Natural killer cell treated with Interleukin-12 subunit alpha and Interleukin-12 subunit beta and Interleukin-15 and Interleukin-18, amount 100 ng/mL, for 72 hours (primary cell): ENCODE measurements at regions not wholly inside any gene's neighbourhood (a gene's known extent, or its start where the extent isn't known, plus 50 kb on each side); places are given as distances from the start of the nearest gene placed in this dataset.
"Not testable (repeated sequence)": the region's sequence is repeated elsewhere in the genome, so short reads cannot be mapped to it uniquely, and the experiment has no call there.

Experiments
- ATAC-seq, 2 donors: fragments of 150-1000 bp; cut with Tn5 transposase in 1 of 2; sonication (Bioruptor Pico), chemical (Tn5 transposase) in 1 of 2; 2 replicates each; pipeline ENCODE4 v1.10.0; 2021
- DNase-seq: peaks from one replicate; pipeline ENCODE4 v3.0.0; 2022; ENCODE audit warnings: low spot score
- H3K27ac Mint-ChIP-seq, 2 donors: 1 replicate in 1 of 2; 2 replicates in 1 of 2; pipeline ENCODE4 v1.8.0; 2022; ENCODE audit warnings: mixed read lengths in 2 of 2, mild to moderate bottlenecking in 1 of 2, moderate library complexity in 1 of 2
- H3K27me3 Mint-ChIP-seq, 2 donors: 1 replicate in 1 of 2; 2 replicates in 1 of 2; pipeline ENCODE4 v1.8.0; 2022; ENCODE audit warnings: mixed read lengths in 2 of 2
- H3K36me3 Mint-ChIP-seq: one replicate; pipeline ENCODE4 v1.8.0; 2022; ENCODE audit warnings: mixed read lengths
- H3K4me1 Mint-ChIP-seq, 2 donors: 1 replicate in 1 of 2; 2 replicates in 1 of 2; pipeline ENCODE4 v1.8.0; 2022; ENCODE audit warnings: low read depth in 2 of 2, mixed read lengths in 2 of 2, mild to moderate bottlenecking in 1 of 2
- H3K4me3 Mint-ChIP-seq: one replicate; pipeline ENCODE4 v1.8.0; 2022; ENCODE audit warnings: mixed read lengths
- H3K9me3 Mint-ChIP-seq: 2 replicates; pipeline ENCODE4 v1.8.0; 2022; ENCODE audit warnings: mixed read lengths

DNA sequence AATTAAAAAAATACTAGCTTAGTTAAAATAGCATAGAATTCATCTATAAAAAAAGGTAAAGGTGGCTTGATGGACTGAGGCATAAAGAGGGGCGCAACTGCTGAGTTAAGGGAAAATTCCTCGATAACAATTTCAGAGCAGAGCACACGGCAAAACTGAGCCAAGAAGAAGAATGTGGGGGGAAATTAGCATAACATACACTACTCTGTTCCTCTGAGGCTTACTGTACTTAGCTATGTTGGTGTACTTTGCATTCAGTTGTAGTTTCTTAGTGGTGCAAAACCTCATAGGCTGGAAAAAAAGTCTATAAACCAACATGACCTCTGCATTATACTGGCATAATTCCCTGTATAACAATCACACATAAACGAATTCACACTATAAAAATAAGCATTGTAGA is 357.9 kb upstream of the LRRC3B start:
- Mint-ChIP-seq H3K36me3 (no peaks in the 10 kb centered on the region), H3K9me3 (peaks cover 9% of the 10 kb centered on the region), H3K4me3 (no peak overlapping the region), H3K27me3 (no peaks in the 10 kb centered on the region), H3K27ac (no peak overlapping the region), H3K4me1 (no peaks in the 10 kb centered on the region)
- ATAC-seq, result no peak
- DNase-seq, result no peak

DNA sequence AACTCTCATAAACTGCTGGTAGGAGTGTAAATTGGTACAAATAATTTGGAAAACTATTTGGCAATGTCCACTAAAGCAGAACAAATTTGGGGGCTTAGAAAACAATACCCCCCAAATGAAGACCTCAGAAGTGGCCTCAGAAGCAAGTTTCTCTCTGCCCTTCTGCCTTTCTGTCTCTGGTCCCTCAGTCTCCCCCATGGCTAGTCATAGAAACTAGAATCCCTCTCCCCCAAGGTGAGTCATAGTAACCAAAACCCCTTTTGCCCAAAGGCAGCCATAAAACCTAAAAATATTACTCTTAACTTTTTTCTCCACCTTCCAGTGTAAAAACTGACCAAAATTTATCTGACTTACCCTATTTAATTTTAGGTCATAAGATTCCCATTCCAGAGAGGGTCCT is 350.7 kb upstream of the LRRC3B start:
- Mint-ChIP-seq H3K9me3 (peaks cover 7% of the 10 kb centered on the region), H3K4me1 (no peaks in the 10 kb centered on the region), H3K27ac (no peak overlapping the region), H3K36me3 (no peaks in the 10 kb centered on the region), H3K4me3 (no peak overlapping the region), H3K27me3 (no peaks in the 10 kb centered on the region)
- no peak for ATAC-seq
- DNase-seq, result no peak

DNA sequence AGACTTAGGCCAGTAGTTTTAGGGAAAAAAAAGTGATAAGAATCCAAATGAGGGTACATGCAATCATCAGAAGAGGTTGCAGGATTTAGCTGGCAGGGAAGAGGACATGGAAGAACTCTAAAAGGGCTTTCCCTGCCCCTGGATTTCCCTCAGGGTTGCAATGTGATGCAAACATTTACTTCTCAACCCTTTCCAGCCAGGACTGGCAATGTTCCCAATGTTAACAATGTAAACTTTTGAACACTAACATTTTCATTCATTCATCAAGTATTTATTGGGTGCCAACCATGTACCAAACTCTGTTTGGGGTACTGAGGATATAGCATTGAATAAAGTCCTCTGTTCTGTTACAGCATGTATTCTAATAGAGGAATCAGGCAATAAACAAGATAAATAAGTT is 349.4 kb upstream of the LRRC3B start:
- no peak for DNase-seq
- H3K36me3 Mint-ChIP-seq, result no peaks in the 10 kb centered on the region

DNA sequence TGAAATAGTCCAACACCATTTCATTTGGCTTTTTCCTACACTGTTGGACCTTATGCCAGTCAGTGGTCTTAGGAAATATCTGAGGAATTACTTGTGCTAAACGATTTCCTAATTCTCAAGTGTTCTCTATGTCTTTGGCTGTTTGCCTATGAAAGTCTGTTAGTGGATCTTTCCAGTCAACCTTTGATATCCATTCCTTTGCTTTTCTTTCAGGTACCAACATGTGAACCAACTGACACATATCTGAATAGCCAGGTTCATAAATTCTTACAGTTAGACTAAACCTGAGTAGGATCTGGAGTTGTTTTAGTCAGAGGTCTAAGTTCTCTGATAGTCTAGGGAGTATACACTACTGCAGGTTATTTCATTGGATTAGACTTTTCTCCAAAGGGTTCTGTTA is 343.5 kb upstream of the LRRC3B start:
- no peak for DNase-seq
- H3K9me3 Mint-ChIP-seq, result peaks cover 18% of the 10 kb centered on the region
- H3K27ac Mint-ChIP-seq, result no peak overlapping the region
- no peaks in the 10 kb centered on the region for H3K4me1 Mint-ChIP-seq
- H3K36me3 Mint-ChIP-seq, result peaks cover under 1% of the 10 kb centered on the region
- H3K4me3 Mint-ChIP-seq, result no peak overlapping the region
- no peaks in the 10 kb centered on the region for H3K27me3 Mint-ChIP-seq
- no peak for ATAC-seq

More for the DNA sequence above, 349.4 kb upstream of the LRRC3B start:
- H3K4me1 Mint-ChIP-seq, result no peaks in the 10 kb centered on the region
- no peak overlapping the region for H3K4me3 Mint-ChIP-seq
- peaks cover 7% of the 10 kb centered on the region for H3K9me3 Mint-ChIP-seq
- H3K27ac Mint-ChIP-seq, result no peak overlapping the region
- ATAC-seq, result no peak
- no peaks in the 10 kb centered on the region for H3K27me3 Mint-ChIP-seq

DNA sequence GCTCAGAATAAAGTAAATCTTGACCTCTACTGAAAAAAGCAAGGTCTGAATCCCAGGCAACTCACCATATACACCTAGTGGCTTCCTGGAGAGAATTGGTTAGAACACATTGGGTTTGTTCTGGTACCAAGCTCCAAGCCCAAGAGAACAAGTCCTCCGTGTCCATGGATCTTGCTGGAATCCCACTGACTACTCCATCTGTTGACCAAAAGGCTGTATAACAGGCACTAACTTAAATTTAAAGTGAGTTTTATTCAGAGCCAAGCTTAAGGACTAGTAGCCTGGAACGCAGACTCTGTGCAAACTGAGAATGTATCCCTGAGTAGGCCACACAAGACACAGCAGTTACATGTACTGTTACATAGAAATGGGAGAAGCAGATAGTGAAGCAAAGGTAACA is 342.1 kb upstream of the LRRC3B start:
- no peaks in the 10 kb centered on the region for H3K27me3 Mint-ChIP-seq
- ATAC-seq, result no peak

DNA sequence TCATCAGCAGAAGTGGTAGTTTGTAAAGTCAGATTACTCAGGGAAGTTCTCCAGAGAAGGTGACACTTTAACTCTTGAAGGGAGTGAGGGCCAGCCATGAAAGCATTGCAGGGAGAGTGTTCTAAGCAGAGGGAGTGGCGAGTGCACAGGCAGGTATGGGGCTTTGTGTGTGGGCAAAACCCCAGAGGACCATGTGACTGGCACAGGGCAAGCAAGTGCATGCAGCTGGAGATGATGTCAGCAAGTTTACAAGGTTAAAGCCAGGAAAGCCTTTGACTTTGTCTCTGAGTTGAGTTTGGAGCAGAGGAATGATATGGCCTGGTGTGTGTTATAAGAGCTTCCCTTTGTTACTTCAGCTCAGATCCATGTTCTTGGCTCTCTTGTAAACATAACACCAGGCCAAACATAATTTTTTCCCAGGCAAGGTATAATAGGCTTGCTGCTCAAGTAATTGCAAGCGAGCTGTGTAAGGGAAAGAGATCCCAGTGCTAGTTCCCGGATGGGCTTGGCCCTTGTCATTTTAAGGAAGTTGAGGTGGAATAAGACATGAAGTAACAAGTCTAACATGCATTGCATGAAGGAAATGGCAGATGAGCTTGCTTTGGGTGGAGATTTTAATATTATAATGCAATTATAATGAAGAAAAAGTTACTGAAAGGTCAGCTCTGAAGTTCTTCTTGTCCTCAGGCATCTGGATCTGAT is 341.1 kb upstream of the LRRC3B start:
- DNase-seq (no peak), ATAC-seq (no peak)
- H3K4me1 Mint-ChIP-seq, result no peaks in the 10 kb centered on the region
- H3K4me3 Mint-ChIP-seq, result no peak overlapping the region
- H3K36me3 Mint-ChIP-seq, result peaks cover 8% of the 10 kb centered on the region
- no peaks in the 10 kb centered on the region for H3K27me3 Mint-ChIP-seq
- H3K27ac Mint-ChIP-seq, result no peak overlapping the region
- H3K9me3 Mint-ChIP-seq, result peaks cover 24% of the 10 kb centered on the region

More for the DNA sequence above, 342.1 kb upstream of the LRRC3B start:
- no peak overlapping the region for H3K27ac Mint-ChIP-seq
- H3K4me3 Mint-ChIP-seq, result no peak overlapping the region
- H3K4me1 Mint-ChIP-seq, result no peaks in the 10 kb centered on the region
- no peak for DNase-seq
- H3K36me3 Mint-ChIP-seq, result peaks cover 8% of the 10 kb centered on the region
- peaks cover 24% of the 10 kb centered on the region for H3K9me3 Mint-ChIP-seq

DNA sequence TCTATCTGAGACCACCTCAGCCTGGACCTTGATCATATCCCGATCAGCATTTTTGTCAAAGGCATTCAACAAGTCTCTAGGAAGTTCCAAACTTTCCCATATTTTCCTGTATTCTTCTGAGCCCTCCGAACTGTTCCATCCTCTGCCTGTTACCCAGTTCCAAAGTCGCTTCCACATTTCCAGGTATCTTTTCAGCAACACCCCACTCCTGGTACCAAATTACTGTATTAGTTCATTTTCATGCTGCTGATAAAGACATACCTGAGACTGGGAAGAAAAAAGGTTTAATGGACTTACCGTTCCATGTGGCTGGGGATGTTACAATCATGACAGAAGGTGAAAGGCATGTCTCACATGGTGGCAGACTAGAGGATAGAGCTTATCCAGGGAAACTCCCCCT is 338.1 kb upstream of the LRRC3B start:
- H3K4me3 Mint-ChIP-seq, H3K36me3 Mint-ChIP-seq, DNase-seq, H3K27ac Mint-ChIP-seq, H3K27me3 Mint-ChIP-seq, ATAC-seq, H3K4me1 Mint-ChIP-seq: not testable (repeated sequence)
- peaks cover 29% of the 10 kb centered on the region for H3K9me3 Mint-ChIP-seq

DNA sequence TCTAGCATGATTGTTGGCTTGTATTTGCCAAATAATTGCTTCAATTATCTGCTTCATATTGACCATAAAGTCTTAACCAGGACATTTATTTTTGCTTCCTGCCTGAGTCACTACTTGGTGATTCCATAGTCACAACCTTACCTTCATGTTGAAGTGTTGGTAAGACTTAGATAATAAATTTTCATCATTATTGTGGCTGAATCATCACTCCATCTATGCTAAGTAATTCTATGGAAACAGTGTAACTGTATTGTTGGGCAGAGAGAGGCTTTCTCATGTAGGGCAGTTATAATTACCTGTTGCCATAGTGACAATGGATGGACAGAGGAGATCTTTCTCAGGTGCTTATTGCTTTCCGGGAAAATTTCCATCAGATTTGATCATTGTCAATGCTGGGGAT is 330.7 kb upstream of the LRRC3B start:
- H3K27ac Mint-ChIP-seq, result no peak overlapping the region
- H3K9me3 Mint-ChIP-seq, result peaks cover 10% of the 10 kb centered on the region
- H3K4me3 Mint-ChIP-seq, result no peak overlapping the region
- no peaks in the 10 kb centered on the region for H3K36me3 Mint-ChIP-seq
- H3K4me1 Mint-ChIP-seq, result no peaks in the 10 kb centered on the region
- ATAC-seq (no peak), DNase-seq (no peak)
- H3K27me3 Mint-ChIP-seq, result no peaks in the 10 kb centered on the region

DNA sequence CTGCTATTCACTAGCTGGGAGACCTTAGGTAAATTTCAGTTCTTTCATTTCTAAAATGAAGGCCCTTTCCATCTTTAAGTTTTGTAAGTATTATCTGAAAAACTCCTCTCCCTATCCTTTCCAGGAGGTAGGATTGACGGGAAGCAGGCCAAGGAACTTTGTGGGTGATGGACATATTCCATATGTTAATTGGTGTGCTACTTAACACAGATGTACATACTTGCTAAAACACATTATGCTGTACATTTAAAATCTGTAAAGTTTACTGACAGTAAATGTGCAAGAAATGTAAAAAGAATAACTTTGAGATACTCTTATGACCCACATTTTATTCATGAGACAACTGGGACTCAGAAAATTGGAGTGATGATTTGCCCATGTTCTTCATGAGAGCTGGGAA is 329.8 kb upstream of the LRRC3B start:
- no peak for DNase-seq
- H3K36me3 Mint-ChIP-seq, result peaks cover 4% of the 10 kb centered on the region
- no peak overlapping the region for H3K4me3 Mint-ChIP-seq
- H3K4me1 Mint-ChIP-seq, result no peaks in the 10 kb centered on the region
- H3K27ac Mint-ChIP-seq, result no peak overlapping the region
- peaks cover 11% of the 10 kb centered on the region for H3K9me3 Mint-ChIP-seq
- no peaks in the 10 kb centered on the region for H3K27me3 Mint-ChIP-seq
- no peak for ATAC-seq

DNA sequence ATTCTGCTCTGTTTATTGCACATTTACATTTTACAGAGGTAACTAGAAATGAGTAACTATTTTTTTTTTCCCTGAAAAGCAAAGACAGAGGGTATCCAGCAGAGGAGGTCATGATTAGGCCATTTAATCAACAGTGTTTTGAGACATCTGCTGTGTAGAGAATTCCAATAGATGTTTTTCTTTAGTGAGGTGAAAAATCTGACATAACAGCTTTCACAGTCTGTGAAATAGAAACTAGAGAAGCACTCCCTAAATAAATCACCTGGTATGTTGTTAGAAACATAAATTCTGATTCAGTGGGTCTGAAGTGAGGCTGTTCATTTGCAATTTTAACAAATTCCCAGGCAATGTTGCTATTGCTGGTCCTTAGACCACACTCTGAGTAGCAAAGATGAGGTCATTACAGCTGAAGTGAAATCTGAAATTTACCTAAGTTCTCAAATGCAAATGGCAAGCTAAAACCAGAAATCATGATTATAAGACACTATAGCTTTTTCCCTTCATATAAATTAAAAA is 329.2 kb upstream of the LRRC3B start:
- no peak for DNase-seq
- peaks cover 4% of the 10 kb centered on the region for H3K36me3 Mint-ChIP-seq
- no peaks in the 10 kb centered on the region for H3K27me3 Mint-ChIP-seq

DNA sequence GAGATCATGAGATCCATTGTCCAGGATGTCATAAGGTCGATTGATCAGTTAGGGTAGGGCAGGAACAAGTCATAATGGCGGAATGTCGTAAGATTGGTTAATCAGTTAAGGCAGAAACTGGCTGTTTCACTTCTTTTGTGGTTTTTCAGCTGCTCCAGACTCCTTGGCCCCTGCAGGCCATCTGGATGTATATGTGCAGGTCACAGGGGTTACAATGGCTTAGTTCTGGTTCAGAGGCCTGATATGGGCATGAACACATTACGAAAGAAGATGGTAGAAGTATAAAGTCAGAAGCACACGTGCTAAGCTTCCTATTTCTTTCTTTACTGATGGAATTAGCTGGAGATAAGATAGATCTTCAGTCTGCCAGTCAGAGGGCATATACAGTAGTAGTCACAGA is 315.4 kb upstream of the LRRC3B start:
- no peaks in the 10 kb centered on the region for H3K27me3 Mint-ChIP-seq
- DNase-seq (no peak), ATAC-seq (no peak)
- no peak overlapping the region for H3K27ac Mint-ChIP-seq
- no peaks in the 10 kb centered on the region for H3K36me3 Mint-ChIP-seq
- peaks cover 16% of the 10 kb centered on the region for H3K9me3 Mint-ChIP-seq
- H3K4me1 Mint-ChIP-seq, result no peaks in the 10 kb centered on the region
- no peak overlapping the region for H3K4me3 Mint-ChIP-seq

More for the DNA sequence above, 329.2 kb upstream of the LRRC3B start:
- Mint-ChIP-seq H3K27ac (no peak overlapping the region), H3K4me1 (no peaks in the 10 kb centered on the region), H3K9me3 (peaks cover 11% of the 10 kb centered on the region), H3K4me3 (no peak overlapping the region)
- no peak for ATAC-seq

DNA sequence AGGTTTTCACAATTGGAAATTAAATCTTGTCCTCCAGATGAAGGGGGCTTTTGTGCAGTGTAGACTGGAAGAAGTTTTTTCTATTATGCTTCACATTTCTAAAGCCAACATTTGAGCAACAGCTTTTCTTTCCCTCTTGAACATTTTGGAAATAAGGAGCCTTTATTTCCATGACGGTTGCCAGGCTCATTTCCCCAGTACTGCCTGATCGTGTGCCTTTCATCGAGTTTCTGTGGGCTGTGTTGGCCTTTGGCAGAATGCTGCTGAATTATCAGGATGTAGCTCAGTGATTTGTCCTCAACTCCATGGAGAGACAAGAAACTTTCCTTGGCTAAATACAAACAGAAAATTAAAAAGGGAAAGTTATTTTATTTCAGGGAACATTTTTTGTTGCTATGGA is 314.8 kb upstream of the LRRC3B start:
- Mint-ChIP-seq H3K27ac (no peak overlapping the region), H3K27me3 (no peaks in the 10 kb centered on the region), H3K4me3 (no peak overlapping the region), H3K4me1 (no peaks in the 10 kb centered on the region), H3K36me3 (no peaks in the 10 kb centered on the region), H3K9me3 (peaks cover 12% of the 10 kb centered on the region)
- ATAC-seq (no peak), DNase-seq (no peak)

DNA sequence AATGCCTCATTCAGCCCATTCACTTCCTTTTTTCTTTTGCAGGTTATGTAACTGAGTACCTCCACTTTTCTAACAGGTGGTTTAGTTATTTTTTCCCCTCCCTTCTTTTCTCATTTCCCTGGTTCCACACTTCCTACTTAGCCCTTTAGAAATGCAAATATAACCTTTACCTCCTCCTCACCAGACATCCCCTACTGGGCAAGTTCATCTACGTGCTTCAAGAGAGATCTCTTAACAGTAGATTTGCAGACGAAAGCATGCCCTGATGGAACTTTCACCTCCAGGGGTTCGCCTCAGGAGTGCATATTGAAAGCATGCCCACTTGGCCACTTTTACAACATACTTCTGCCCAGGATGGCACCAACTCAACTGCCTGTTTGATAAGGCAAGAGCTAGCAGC is 314.1 kb upstream of the LRRC3B start:
- no peak for ATAC-seq
- no peak overlapping the region for H3K4me3 Mint-ChIP-seq
- no peak for DNase-seq
- H3K9me3 Mint-ChIP-seq, result peaks cover 11% of the 10 kb centered on the region
- no peaks in the 10 kb centered on the region for H3K4me1 Mint-ChIP-seq
- H3K36me3 Mint-ChIP-seq, result no peaks in the 10 kb centered on the region
- H3K27me3 Mint-ChIP-seq, result no peaks in the 10 kb centered on the region
- H3K27ac Mint-ChIP-seq, result no peak overlapping the region

DNA sequence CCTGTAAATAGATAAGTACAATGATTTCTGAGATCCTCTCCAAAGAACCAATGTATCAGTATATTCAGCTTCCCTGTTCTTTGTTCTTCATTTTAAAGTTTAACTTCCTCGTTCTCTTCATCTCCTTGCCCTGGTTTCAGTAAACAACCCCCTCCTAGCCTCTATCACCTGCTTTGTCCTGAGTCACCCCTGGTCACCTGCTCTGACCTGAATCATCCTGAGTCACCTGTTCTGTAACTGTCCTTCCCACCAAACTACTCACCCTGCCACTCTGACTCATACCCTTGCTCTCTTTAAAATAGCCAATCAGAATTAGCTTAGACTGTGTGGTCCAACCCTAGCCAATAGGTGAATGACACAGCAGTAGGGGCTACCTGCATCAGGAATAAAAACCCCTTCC is 313.0 kb upstream of the LRRC3B start:
- not testable (repeated sequence) for H3K4me3 Mint-ChIP-seq, H3K4me1 Mint-ChIP-seq, ATAC-seq, H3K27ac Mint-ChIP-seq, H3K27me3 Mint-ChIP-seq, DNase-seq, H3K36me3 Mint-ChIP-seq
- peaks cover 11% of the 10 kb centered on the region for H3K9me3 Mint-ChIP-seq

DNA sequence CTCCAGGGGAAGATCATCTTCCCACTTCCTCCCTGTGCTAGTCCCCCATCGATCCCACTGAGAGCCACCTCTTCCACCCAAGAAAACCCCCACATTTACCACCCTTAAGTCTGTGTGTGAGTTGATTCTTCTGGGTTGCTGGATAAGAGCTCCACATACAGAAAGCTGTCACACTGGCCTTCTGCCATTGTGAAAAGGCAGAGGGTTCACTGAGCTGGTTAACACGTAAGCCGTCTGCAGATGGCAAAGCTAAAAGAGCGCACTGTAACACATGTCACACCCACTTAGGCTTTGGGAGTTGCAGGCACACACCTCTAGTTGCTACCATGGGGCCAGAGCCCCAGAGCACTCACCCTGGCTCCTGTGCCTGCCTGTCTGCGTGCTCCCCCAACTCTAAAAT is 309.8 kb upstream of the LRRC3B start:
- H3K27me3 Mint-ChIP-seq, result no peaks in the 10 kb centered on the region
- no peak overlapping the region for H3K27ac Mint-ChIP-seq
- H3K4me3 Mint-ChIP-seq, result no peak overlapping the region
- no peaks in the 10 kb centered on the region for H3K4me1 Mint-ChIP-seq
- no peak for DNase-seq
- H3K36me3 Mint-ChIP-seq, result no peaks in the 10 kb centered on the region
- ATAC-seq, result no peak
- H3K9me3 Mint-ChIP-seq, result peaks cover 21% of the 10 kb centered on the region
